ENCODE measurements at regions not wholly inside any gene's neighbourhood (a gene's known extent, or its start where the extent isn't known, plus 50 kb on each side); places are given as distances from the start of the nearest gene placed in this dataset.

GRCh38 chr2:193581807-193582206 lies 1387.1 kb upstream of the TMEFF2 start:
- DNase-seq (ENCODE audit: low read depth, low spot score) (no peak), FAIRE-seq (no peak), ATAC-seq (no peak)
- RAD21 ChIA-PET (ENCODE audit: unreplicated experiment) = no interaction called here
- H3K27me3 ChIP-seq (replicated peaks in 1 of 2; ENCODE audit: control insufficient read depth in 2 of 2, insufficient read depth in 2 of 2, low read length in 1 of 2) = no peaks in the 10 kb centered on the region
- no peaks in the 10 kb centered on the region for H3K4me1 ChIP-seq (ENCODE audit: control insufficient read depth, insufficient read depth, low read length)
- WGBS (ENCODE audit: insufficient coverage, insufficient replicate concordance, low lambda C conversion rate, missing lambda C conversion rate) = 82% methylated on average over 1 of the region's 1 CpG
- in situ Hi-C loops (cut with MboI) (no loop called here), intact Hi-C loops (cut with micrococcal nuclease; ENCODE audit: unreplicated experiment) (no loop called here)
- no peaks in the 10 kb centered on the region for H4K20me1 ChIP-seq (ENCODE audit: control insufficient read depth, insufficient read depth)
- POLR2A ChIA-PET = interaction anchor here (0.6 kb wide), 1 partner anchor 1057 kb away, joined by 3 read pairs; no protein-coding TSS in a partner anchor
- H3K9me3 ChIP-seq (replicated peaks; ENCODE audit: control insufficient read depth, insufficient read depth, low read length) = no peaks in the 10 kb centered on the region
- no peaks in the 10 kb centered on the region for H3K79me2 ChIP-seq (ENCODE audit: control insufficient read depth, insufficient read depth, low read length)
- BruUV-seq (replicated peaks) = no TSS peak
- no peak overlapping the region for H3K4me3 ChIP-seq
- H2AFZ ChIP-seq (ENCODE audit: control insufficient read depth, low read depth, low read length) = no peak overlapping the region
- TF ChIP-seq CBFB (IDR thresholded peaks at IDR 0.05; ENCODE audit: low read depth) (no peak), CREM (IDR thresholded peaks at IDR 0.05; ENCODE audit: low read depth) (no peak), IKZF1 (conservative IDR thresholded peaks at IDR 0.05) (no peak), POLR2A (IDR thresholded peaks at IDR 0.05; ENCODE audit: low read depth, low read length) (no peak), WRNIP1 (IDR thresholded peaks at IDR 0.05; ENCODE audit: borderline replicate concordance, low read depth, low read length) (no peak), YY1 (IDR thresholded peaks at IDR 0.05; ENCODE audit: low read depth, low read length) (no peak), IRF4 (IDR thresholded peaks at IDR 0.05; ENCODE audit: low read depth, low read length) (no peak), ATF7 (IDR thresholded peaks at IDR 0.05; ENCODE audit: low read depth) (no peak), MTA3 (IDR thresholded peaks at IDR 0.05; ENCODE audit: borderline replicate concordance, low read length) (no peak), KDM1A (IDR thresholded peaks at IDR 0.05; ENCODE audit: borderline replicate concordance) (no peak), TCF12 (IDR thresholded peaks at IDR 0.05; ENCODE audit: low read depth, low read length) (no peak), BCL11A (IDR thresholded peaks at IDR 0.05; ENCODE audit: low read depth, low read length) (no peak), RCOR1 (conservative IDR thresholded peaks at IDR 0.05; ENCODE audit: low read depth, low read length) (no peak), FOS (IDR thresholded peaks at IDR 0.05; ENCODE audit: borderline replicate concordance, extremely low read depth, insufficient read length) (no peak), CBX5 (IDR thresholded peaks at IDR 0.05; ENCODE audit: low read depth) (no peak), CREB1 (IDR thresholded peaks at IDR 0.05; ENCODE audit: low read depth) (no peak), USF1 (IDR thresholded peaks at IDR 0.05; ENCODE audit: borderline replicate concordance, extremely low read length, insufficient read depth, low read depth, low read length) (no peak)
- no peak overlapping the region for H3K9ac ChIP-seq (ENCODE audit: control insufficient read depth, insufficient read depth, low read length)
- H3K4me2 ChIP-seq (ENCODE audit: control insufficient read depth, insufficient read depth) = no peak overlapping the region
- SMC1A ChIA-PET (ENCODE audit: uncharacterized antibody, unreplicated experiment) = no interaction called here
- CTCF ChIA-PET = interaction anchor here (0.6 kb wide), 1 partner anchor 94 kb away, joined by 3 read pairs; no protein-coding TSS in a partner anchor
- no peak overlapping the region for H3K27ac ChIP-seq (ENCODE audit: control insufficient read depth, insufficient read depth)
- no peaks in the 10 kb centered on the region for H3K36me3 ChIP-seq (ENCODE audit: control insufficient read depth in 2 of 2, insufficient read depth in 2 of 2, low read length in 1 of 2)

Data from GM12878 (cell line).